Large intestine (tissue), 3 donors: ENCODE measurements at regions not wholly inside any gene's neighbourhood (a gene's known extent, or its start where the extent isn't known, plus 50 kb on each side); places are given as distances from the start of the nearest gene placed in this dataset.

Experiments
- DNase-seq, 2 donors: peaks; one replicate each; pipeline versions ENCODE4 v3.0.0 to v3.0.0-alpha.2; 2013
- H3K27ac ChIP-seq: one replicate; pipeline ENCODE4 v1.5.1; 2013; ENCODE audit warnings: low read length
- H3K27me3 ChIP-seq: 2 replicates; pipeline ENCODE4 v1.6.1; 2013; ENCODE audit warnings: low read length; ENCODE audit not compliant: control insufficient read depth, insufficient read depth
- H3K36me3 ChIP-seq: 2 replicates; pipeline ENCODE4 v1.6.1; 2013; ENCODE audit warnings: low read length; ENCODE audit not compliant: control insufficient read depth, insufficient read depth
- H3K4me1 ChIP-seq: one replicate; pipeline ENCODE4 v1.6.1; 2013; ENCODE audit warnings: low read length; ENCODE audit not compliant: control insufficient read depth, insufficient read depth
- H3K4me3 ChIP-seq: one replicate; pipeline ENCODE4 v1.5.1; 2013; ENCODE audit warnings: low read length
- H3K9me3 ChIP-seq: one replicate; pipeline ENCODE4 v1.6.1; 2013; ENCODE audit warnings: mild to moderate bottlenecking, low read depth, low read length, moderate library complexity; ENCODE audit not compliant: control insufficient read depth
- WGBS: methylation state at CpG from one replicate; pipeline ENCODE4 v1.1.5; 2013; ENCODE audit warnings: low lambda C conversion rate; ENCODE audit not compliant: insufficient coverage; 5-methylcytosine and 5-hydroxymethylcytosine counted together

GRCh38 chr18:77373730-77374445 is 124.2 kb downstream of the GALR1 start:
- Histone ChIP-seq H3K27ac (no peak overlapping the region), H3K9me3 (peaks cover 10% of the 10 kb centered on the region), H3K4me1 (no peaks in the 10 kb centered on the region), H3K4me3 (no peak overlapping the region), H3K36me3 (no peaks in the 10 kb centered on the region), H3K27me3 (no peaks in the 10 kb centered on the region)
- WGBS: 83% methylated on average over 1 of the region's 9 CpGs
- no peak for DNase-seq

GRCh38 chr18:77374446-77374805 is 124.8 kb downstream of the GALR1 start:
- DNase-seq: no peak
- Histone ChIP-seq H3K36me3 (no peaks in the 10 kb centered on the region), H3K27ac (no peak overlapping the region), H3K4me3 (no peak overlapping the region), H3K9me3 (peaks cover 10% of the 10 kb centered on the region), H3K4me1 (no peaks in the 10 kb centered on the region), H3K27me3 (no peaks in the 10 kb centered on the region)
- WGBS: 0% methylated on average over 1 of the region's 10 CpGs

- Histone ChIP-seq H3K27ac (no peak overlapping the region), H3K4me3 (no peak overlapping the region), H3K9me3 (peaks cover 4% of the 10 kb centered on the region), H3K27me3 (no peaks in the 10 kb centered on the region), H3K4me1 (no peaks in the 10 kb centered on the region), H3K36me3 (no peaks in the 10 kb centered on the region)
- WGBS: 90% methylated on average over 7 of the region's 29 CpGs
- DNase-seq: no peak
Observed at GRCh38 chr18:77376043-77376732, 126.5 kb downstream of the GALR1 start.

- Histone ChIP-seq H3K36me3 (no peaks in the 10 kb centered on the region), H3K4me3 (no peak overlapping the region), H3K27me3 (no peaks in the 10 kb centered on the region), H3K27ac (no peak overlapping the region), H3K4me1 (no peaks in the 10 kb centered on the region), H3K9me3 (peaks cover 4% of the 10 kb centered on the region)
- DNase-seq: no peak
- 100% methylated on average over 2 of the region's 8 CpGs for WGBS
Observed at GRCh38 chr18:77376733-77377094, 127.1 kb downstream of the GALR1 start.

- Histone ChIP-seq H3K9me3 (peaks cover 4% of the 10 kb centered on the region), H3K27me3 (no peaks in the 10 kb centered on the region), H3K4me3 (no peak overlapping the region), H3K27ac (no peak overlapping the region), H3K36me3 (no peaks in the 10 kb centered on the region), H3K4me1 (no peaks in the 10 kb centered on the region)
- no CpG with 5 or more reads among the region's 6 CpGs for WGBS
- no peak for DNase-seq
Observed at GRCh38 chr18:77377813-77378212, 128.2 kb downstream of the GALR1 start.

GRCh38 chr18:77379976-77380509 is 130.4 kb downstream of the GALR1 start:
- no peaks in the 10 kb centered on the region for H3K36me3 ChIP-seq
- no peaks in the 10 kb centered on the region for H3K4me1 ChIP-seq
- DNase-seq: no peak
- no peaks in the 10 kb centered on the region for H3K9me3 ChIP-seq
- no peak overlapping the region for H3K4me3 ChIP-seq
- H3K27me3 ChIP-seq: no peaks in the 10 kb centered on the region
- no peak overlapping the region for H3K27ac ChIP-seq
- no CpG with 5 or more reads among the region's 5 CpGs for WGBS

GRCh38 chr18:77380695-77381094 is 131.0 kb downstream of the GALR1 start:
- Histone ChIP-seq H3K4me1 (no peaks in the 10 kb centered on the region), H3K36me3 (no peaks in the 10 kb centered on the region), H3K27ac (no peak overlapping the region), H3K4me3 (no peak overlapping the region), H3K27me3 (no peaks in the 10 kb centered on the region), H3K9me3 (no peaks in the 10 kb centered on the region)
- WGBS: no CpG with 5 or more reads among the region's 5 CpGs
- DNase-seq: no peak

GRCh38 chr18:77392321-77392720 is 142.7 kb downstream of the GALR1 start:
- Histone ChIP-seq H3K27ac (no peak overlapping the region), H3K4me1 (no peaks in the 10 kb centered on the region), H3K36me3 (no peaks in the 10 kb centered on the region), H3K27me3 (no peaks in the 10 kb centered on the region), H3K4me3 (no peak overlapping the region), H3K9me3 (no peaks in the 10 kb centered on the region)
- DNase-seq: no peak
- 100% methylated on average over 2 of the region's 5 CpGs for WGBS

GRCh38 chr18:77393519-77393918 is 143.9 kb downstream of the GALR1 start:
- WGBS: 75% methylated on average over 2 of the region's 5 CpGs
- H3K4me1 ChIP-seq: no peaks in the 10 kb centered on the region

GRCh38 chr18:77395953-77396352 is 146.3 kb downstream of the GALR1 start:
- Histone ChIP-seq H3K4me3 (no peak overlapping the region), H3K36me3 (no peaks in the 10 kb centered on the region), H3K27ac (no peak overlapping the region), H3K27me3 (no peaks in the 10 kb centered on the region), H3K4me1 (no peaks in the 10 kb centered on the region), H3K9me3 (no peaks in the 10 kb centered on the region)
- DNase-seq: no peak
- no CpG with 5 or more reads among the region's 2 CpGs for WGBS

More at GRCh38 chr18:77393519-77393918, 143.9 kb downstream of the GALR1 start:
- no peak overlapping the region for H3K4me3 ChIP-seq
- no peaks in the 10 kb centered on the region for H3K9me3 ChIP-seq
- DNase-seq: no peak
- no peak overlapping the region for H3K27ac ChIP-seq
- H3K36me3 ChIP-seq: no peaks in the 10 kb centered on the region
- H3K27me3 ChIP-seq: no peaks in the 10 kb centered on the region
